Activated T-cell treated with anti-CD3 and anti-CD28 coated beads, Interleukin-2, amount 50 U/mL, for 72 hours (primary cell): ENCODE measurements at regions not wholly inside any gene's neighbourhood (a gene's known extent, or its start where the extent isn't known, plus 50 kb on each side); places are given as distances from the start of the nearest gene placed in this dataset.

Experiments used
- ATAC-seq, 2 donors: fragments of 150-1000 bp; cut with Tn5 transposase; replicated peaks in 1 of 2; 2 replicates each; pipeline ENCODE4 v1.10.0; 2021; ENCODE audit warnings: moderate library complexity in 2 of 2, mild to moderate bottlenecking in 1 of 2
- DNase-seq, 2 donors: peaks; one replicate each; pipeline ENCODE4 v3.0.0; 2021 to 2022; ENCODE audit warnings: mixed read lengths in 1 of 2
- H3K27ac Mint-ChIP-seq: one replicate; pipeline ENCODE4 v1.8.0; 2022; ENCODE audit warnings: mild to moderate bottlenecking, moderate library complexity, mixed read lengths
- H3K27me3 Mint-ChIP-seq: one replicate; pipeline ENCODE4 v1.8.0; 2022; ENCODE audit warnings: low read depth, mixed read lengths
- H3K36me3 Mint-ChIP-seq, 2 donors: one replicate each; pipeline ENCODE4 v1.8.0; 2022; ENCODE audit warnings: mixed read lengths in 2 of 2, mild to moderate bottlenecking in 1 of 2; ENCODE audit not compliant: insufficient read depth in 2 of 2
- H3K4me1 Mint-ChIP-seq: one replicate; pipeline ENCODE4 v1.8.0; 2022; ENCODE audit warnings: low read depth, mixed read lengths
- H3K4me3 Mint-ChIP-seq, 2 donors: one replicate each; pipeline ENCODE4 v1.8.0; 2022; ENCODE audit warnings: mild to moderate bottlenecking in 2 of 2, mixed read lengths in 2 of 2, moderate library complexity in 2 of 2
- H3K9me3 Mint-ChIP-seq, 2 donors: one replicate each; pipeline ENCODE4 v1.8.0; 2022; ENCODE audit warnings: mixed read lengths in 2 of 2

DNA sequence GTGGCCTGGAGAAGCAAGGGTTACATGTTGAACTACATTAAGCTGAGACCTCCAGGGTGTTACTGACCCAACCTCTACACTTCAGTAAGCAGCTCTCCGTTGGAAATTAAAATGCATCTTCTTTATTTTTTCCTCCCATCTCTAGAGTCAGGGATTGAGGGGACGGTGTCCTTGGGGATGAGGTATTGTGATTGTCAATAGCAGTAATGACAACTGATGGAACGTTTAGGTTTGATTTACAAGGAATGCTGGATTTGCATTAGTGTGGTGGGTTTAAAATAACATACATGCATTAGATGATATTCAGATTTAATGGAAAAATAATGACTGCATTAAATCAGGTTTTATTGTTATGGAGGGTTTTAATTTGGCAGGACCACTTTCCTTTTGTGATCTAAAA, 82.9 kb upstream of the NTRK2 start:
- Mint-ChIP-seq H3K36me3 (no peaks in the 10 kb centered on the region), H3K27me3 (no peaks in the 10 kb centered on the region), H3K4me1 (no peaks in the 10 kb centered on the region), H3K27ac (no peak overlapping the region), H3K9me3 (no peaks in the 10 kb centered on the region), H3K4me3 (no peak overlapping the region)
- no peak for DNase-seq
- no peak for ATAC-seq

GRCh38 chr9:84587153-84587552, 82.4 kb upstream of the NTRK2 start:
- Mint-ChIP-seq H3K9me3 (no peaks in the 10 kb centered on the region), H3K27ac (no peak overlapping the region), H3K4me1 (no peaks in the 10 kb centered on the region), H3K27me3 (no peaks in the 10 kb centered on the region), H3K4me3 (no peak overlapping the region), H3K36me3 (no peaks in the 10 kb centered on the region)
- ATAC-seq: no peak
- no peak for DNase-seq

GRCh38 chr9:84589542-84589941, 80.0 kb upstream of the NTRK2 start:
- H3K36me3 Mint-ChIP-seq: no peaks in the 10 kb centered on the region
- H3K9me3 Mint-ChIP-seq: no peaks in the 10 kb centered on the region
- no peak overlapping the region for H3K4me3 Mint-ChIP-seq

DNA sequence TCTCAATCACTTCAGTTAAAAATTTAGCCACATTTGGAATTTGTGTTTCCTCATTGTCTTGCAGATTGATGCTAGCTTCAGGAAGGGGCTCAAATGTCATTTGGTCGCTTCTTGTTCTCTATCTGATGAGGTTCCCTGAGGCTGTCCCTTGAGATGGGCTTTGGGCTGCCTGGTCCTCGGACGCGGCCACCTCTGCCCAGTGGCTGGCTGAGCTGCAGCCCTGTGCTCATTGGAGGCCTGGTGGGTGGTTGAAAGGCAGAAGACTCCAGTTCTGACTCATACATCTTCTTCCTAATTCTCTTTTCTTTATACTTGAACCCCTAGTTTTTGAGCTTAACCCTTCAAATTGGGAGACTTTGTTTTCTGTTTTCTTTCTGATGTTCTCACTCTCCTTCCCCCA, 78.8 kb upstream of the NTRK2 start:
- Mint-ChIP-seq H3K27ac (no peak overlapping the region), H3K4me3 (no peak overlapping the region), H3K27me3 (no peaks in the 10 kb centered on the region), H3K36me3 (no peaks in the 10 kb centered on the region), H3K9me3 (no peaks in the 10 kb centered on the region), H3K4me1 (no peaks in the 10 kb centered on the region)
- DNase-seq: no peak
- ATAC-seq: no peak

More at GRCh38 chr9:84589542-84589941, 80.0 kb upstream of the NTRK2 start:
- no peaks in the 10 kb centered on the region for H3K27me3 Mint-ChIP-seq
- ATAC-seq: no peak
- H3K4me1 Mint-ChIP-seq: no peaks in the 10 kb centered on the region
- no peak overlapping the region for H3K27ac Mint-ChIP-seq
- no peak for DNase-seq

GRCh38 chr9:84592918-84593317, 76.6 kb upstream of the NTRK2 start:
- no peaks in the 10 kb centered on the region for H3K4me1 Mint-ChIP-seq
- DNase-seq (no peak), ATAC-seq (no peak)
- H3K27ac Mint-ChIP-seq: no peak overlapping the region
- H3K27me3 Mint-ChIP-seq: no peaks in the 10 kb centered on the region
- H3K9me3 Mint-ChIP-seq: peaks cover under 1 to 9% of the 10 kb centered on the region in 2 donors
- no peaks in the 10 kb centered on the region for H3K36me3 Mint-ChIP-seq
- H3K4me3 Mint-ChIP-seq: no peak overlapping the region

DNA sequence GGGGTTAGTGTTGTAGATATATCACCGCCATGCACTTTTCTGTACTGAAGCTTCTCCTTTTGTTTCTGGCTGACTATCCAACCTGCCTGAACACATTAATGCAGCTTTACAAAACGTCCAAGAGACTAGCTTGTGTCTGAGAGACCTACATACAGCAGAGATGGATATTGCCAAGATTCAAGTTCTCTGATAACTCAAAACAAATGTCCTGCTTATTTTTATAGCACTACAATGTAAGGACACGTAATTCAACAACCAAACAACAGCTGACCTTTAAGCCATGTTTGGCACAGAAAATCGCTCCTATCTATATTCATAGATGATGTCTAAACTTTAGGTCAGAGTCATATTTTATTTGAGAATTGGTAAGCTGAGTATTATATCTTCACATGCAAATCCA, 76.2 kb upstream of the NTRK2 start:
- Mint-ChIP-seq H3K27ac (no peak overlapping the region), H3K9me3 (peaks cover 2 to 11% of the 10 kb centered on the region in 2 donors), H3K36me3 (no peaks in the 10 kb centered on the region), H3K4me3 (no peak overlapping the region), H3K4me1 (no peaks in the 10 kb centered on the region), H3K27me3 (no peaks in the 10 kb centered on the region)
- DNase-seq (no peak), ATAC-seq (no peak)

DNA sequence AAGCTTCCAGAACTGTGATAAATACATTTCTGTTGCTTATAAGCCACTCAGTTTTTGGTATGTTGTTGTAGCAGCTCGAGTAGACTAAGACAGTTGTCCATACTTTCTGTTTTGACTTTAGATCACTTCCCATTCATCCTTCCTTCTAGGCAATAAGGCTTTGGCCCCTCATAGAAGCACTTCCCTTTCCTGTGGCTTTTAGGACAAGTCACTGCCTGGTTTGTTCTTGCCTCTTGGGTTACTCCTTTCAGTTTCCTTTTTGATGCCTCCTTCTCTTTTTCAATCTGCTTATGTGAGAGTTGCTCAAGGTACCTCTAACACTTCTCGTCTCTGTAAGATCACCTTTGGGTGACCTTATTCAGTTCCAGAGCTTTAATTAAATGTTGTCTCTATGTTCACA, 72.4 kb upstream of the NTRK2 start:
- DNase-seq (no peak), ATAC-seq (peak in 1 of 2 donors; percentile 26)
- Mint-ChIP-seq H3K27me3 (no peaks in the 10 kb centered on the region), H3K9me3 (peaks cover 2 to 14% of the 10 kb centered on the region in 2 donors), H3K36me3 (no peaks in the 10 kb centered on the region), H3K4me3 (peak overlapping the region in 1 of 2 donors; percentile 15), H3K27ac (no peak overlapping the region), H3K4me1 (no peaks in the 10 kb centered on the region)

- no peak overlapping the region for H3K27ac Mint-ChIP-seq
- H3K27me3 Mint-ChIP-seq: no peaks in the 10 kb centered on the region
- no peak for ATAC-seq
- H3K4me1 Mint-ChIP-seq: no peaks in the 10 kb centered on the region
- no peaks in the 10 kb centered on the region for H3K36me3 Mint-ChIP-seq
- no peak overlapping the region for H3K4me3 Mint-ChIP-seq
- peaks cover 2 to 14% of the 10 kb centered on the region in 2 donors for H3K9me3 Mint-ChIP-seq
- DNase-seq: no peak
Observed at GRCh38 chr9:84598921-84599636, 70.5 kb upstream of the NTRK2 start.

DNA sequence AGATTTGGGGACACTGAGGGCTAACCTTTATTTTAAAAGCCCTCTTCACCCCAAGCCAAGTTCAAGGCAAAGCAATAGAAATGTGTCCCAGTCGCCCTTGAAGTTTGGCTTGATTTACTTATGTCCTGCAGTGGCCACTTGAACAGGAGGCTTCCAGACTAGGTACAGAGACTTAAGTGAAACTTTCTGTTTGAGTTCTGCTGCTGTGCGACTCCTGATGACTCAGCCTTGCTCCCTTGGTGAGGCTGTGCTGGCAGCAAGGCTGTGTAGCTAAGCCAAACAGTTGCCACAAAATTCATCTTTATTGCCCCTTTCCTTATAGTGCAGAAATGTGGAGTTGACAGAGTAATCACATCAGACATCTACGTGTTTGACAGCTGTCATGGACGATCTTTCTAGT, 68.8 kb upstream of the NTRK2 start:
- ATAC-seq: no peak

GRCh38 chr9:84604223-84604622, 65.3 kb upstream of the NTRK2 start:
- no peaks in the 10 kb centered on the region for H3K36me3 Mint-ChIP-seq
- no peak overlapping the region for H3K27ac Mint-ChIP-seq
- H3K9me3 Mint-ChIP-seq: peaks cover 2 to 3% of the 10 kb centered on the region in 2 donors
- no peaks in the 10 kb centered on the region for H3K4me1 Mint-ChIP-seq
- ATAC-seq (no peak), DNase-seq (no peak)
- H3K27me3 Mint-ChIP-seq: no peaks in the 10 kb centered on the region
- H3K4me3 Mint-ChIP-seq: no peak overlapping the region

More for the DNA sequence above, 68.8 kb upstream of the NTRK2 start:
- peaks cover 5 to 16% of the 10 kb centered on the region in 2 donors for H3K9me3 Mint-ChIP-seq
- no peak overlapping the region for H3K27ac Mint-ChIP-seq
- H3K36me3 Mint-ChIP-seq: no peaks in the 10 kb centered on the region
- H3K4me1 Mint-ChIP-seq: no peaks in the 10 kb centered on the region
- H3K27me3 Mint-ChIP-seq: no peaks in the 10 kb centered on the region
- H3K4me3 Mint-ChIP-seq: no peak overlapping the region
- DNase-seq: no peak

DNA sequence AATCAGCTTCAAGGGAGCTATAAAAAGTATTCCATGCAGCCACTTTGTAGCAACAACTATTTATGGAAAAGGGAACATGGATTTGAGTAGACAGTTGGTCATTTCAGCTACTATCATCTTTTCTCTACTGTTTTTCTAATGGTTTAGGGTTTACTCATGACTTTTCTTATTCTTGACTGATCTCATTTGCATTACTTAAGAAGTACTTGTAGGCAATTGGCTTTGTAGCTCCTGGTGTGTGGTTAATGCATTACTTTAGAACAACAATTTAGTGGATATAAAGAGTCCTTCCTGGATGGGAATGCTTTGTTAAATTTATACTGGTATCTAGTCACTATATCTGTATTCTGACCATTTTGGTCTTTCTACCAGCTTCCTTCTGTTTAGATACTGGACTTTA, 59.8 kb upstream of the NTRK2 start:
- Mint-ChIP-seq H3K9me3 (no peaks in the 10 kb centered on the region), H3K4me1 (no peaks in the 10 kb centered on the region), H3K27ac (no peak overlapping the region), H3K36me3 (no peaks in the 10 kb centered on the region), H3K27me3 (no peaks in the 10 kb centered on the region), H3K4me3 (no peak overlapping the region)
- ATAC-seq (no peak), DNase-seq (no peak)

- no peak overlapping the region for H3K4me3 Mint-ChIP-seq
Observed at GRCh38 chr9:84613431-84613830, 56.1 kb upstream of the NTRK2 start.

GRCh38 chr9:84615544-84615943, 54.0 kb upstream of the NTRK2 start:
- no peaks in the 10 kb centered on the region for H3K27me3 Mint-ChIP-seq
- no peaks in the 10 kb centered on the region for H3K36me3 Mint-ChIP-seq
- ATAC-seq: no peak
- no peak for DNase-seq
- H3K9me3 Mint-ChIP-seq: no peaks in the 10 kb centered on the region
- no peak overlapping the region for H3K4me3 Mint-ChIP-seq
- H3K4me1 Mint-ChIP-seq: no peaks in the 10 kb centered on the region
- H3K27ac Mint-ChIP-seq: no peak overlapping the region

More at GRCh38 chr9:84613431-84613830, 56.1 kb upstream of the NTRK2 start:
- Mint-ChIP-seq H3K27me3 (no peaks in the 10 kb centered on the region), H3K4me1 (no peaks in the 10 kb centered on the region), H3K9me3 (no peaks in the 10 kb centered on the region), H3K36me3 (no peaks in the 10 kb centered on the region), H3K27ac (no peak overlapping the region)
- ATAC-seq (no peak), DNase-seq (no peak)

- Mint-ChIP-seq H3K9me3 (no peaks in the 10 kb centered on the region), H3K27me3 (no peaks in the 10 kb centered on the region), H3K4me3 (no peak overlapping the region), H3K4me1 (no peaks in the 10 kb centered on the region), H3K36me3 (no peaks in the 10 kb centered on the region), H3K27ac (no peak overlapping the region)
- DNase-seq (no peak), ATAC-seq (no peak)
Observed at GRCh38 chr9:84617411-84618029, 52.0 kb upstream of the NTRK2 start.
